SK-N-MC (cell line): ENCODE measurements at regions not wholly inside any gene's neighbourhood (a gene's known extent, or its start where the extent isn't known, plus 50 kb on each side); places are given as distances from the start of the nearest gene placed in this dataset.

Source experiments
- EZH2 ChIP-seq: fragments of 200-600 bp; sonication (generic); IDR thresholded peaks from one replicate; pipeline ENCODE4 v1.6.1; 2017; ENCODE audit warnings: antibody characterized with exemption
- POLR2AphosphoS5 ChIP-seq: IDR thresholded peaks from 2 replicates; pipeline ENCODE4 v1.6.1; 2012; ENCODE audit warnings: mild to moderate bottlenecking, low read depth, low read length, borderline replicate concordance

DNA sequence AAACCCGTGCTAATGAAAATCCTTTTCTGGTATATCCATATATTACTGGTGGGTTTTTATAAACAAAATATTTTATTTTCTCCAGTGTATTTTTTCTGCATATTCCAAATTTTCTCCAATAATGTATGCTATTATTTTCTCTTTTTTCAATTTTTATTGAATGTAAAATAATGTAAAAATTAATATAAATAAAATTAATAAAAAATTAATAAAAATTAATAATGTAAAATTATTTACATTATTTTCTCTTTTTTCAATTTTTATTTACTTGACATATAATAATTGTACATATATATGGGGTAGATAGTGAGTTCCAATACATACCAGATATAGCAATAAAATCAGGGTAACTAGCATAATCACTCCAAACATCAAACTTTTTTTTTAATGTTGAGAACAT is 56.4 kb downstream of the OXSM start:
- TF ChIP-seq POLR2AphosphoS5 (no peak), EZH2 (no peak)
